HG02852 (cell line): ENCODE measurements at regions not wholly inside any gene's neighbourhood (a gene's known extent, or its start where the extent isn't known, plus 50 kb on each side); places are given as distances from the start of the nearest gene placed in this dataset.

Source experiments
- ATAC-seq: cut with Tn5 transposase; IDR thresholded peaks from one replicate; pipeline ENCODE4 v1.9.1; 2021; ENCODE audit warnings: mild to moderate bottlenecking, moderate library complexity; ENCODE audit not compliant: unreplicated experiment

DNA sequence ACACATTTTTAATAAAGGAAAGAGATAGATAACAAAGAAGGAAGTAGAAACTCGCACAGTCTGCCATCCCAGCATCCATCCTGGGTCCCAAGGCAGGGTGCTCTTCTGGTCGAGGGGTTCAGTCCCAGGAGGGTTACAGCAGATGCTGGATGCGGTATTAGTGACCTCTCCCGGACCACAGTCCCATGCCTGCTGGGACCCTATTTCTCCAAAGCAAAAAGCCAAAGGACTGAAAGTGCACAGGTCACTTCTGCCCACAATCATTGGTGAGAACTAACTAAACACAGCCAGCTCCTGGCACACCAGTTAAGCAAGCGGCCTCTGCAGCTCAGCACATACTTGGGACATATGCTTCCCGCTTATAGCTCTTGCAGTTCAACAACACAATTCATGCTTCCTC is 96.1 kb upstream of the HABP2 start:
- no peak for ATAC-seq

DNA sequence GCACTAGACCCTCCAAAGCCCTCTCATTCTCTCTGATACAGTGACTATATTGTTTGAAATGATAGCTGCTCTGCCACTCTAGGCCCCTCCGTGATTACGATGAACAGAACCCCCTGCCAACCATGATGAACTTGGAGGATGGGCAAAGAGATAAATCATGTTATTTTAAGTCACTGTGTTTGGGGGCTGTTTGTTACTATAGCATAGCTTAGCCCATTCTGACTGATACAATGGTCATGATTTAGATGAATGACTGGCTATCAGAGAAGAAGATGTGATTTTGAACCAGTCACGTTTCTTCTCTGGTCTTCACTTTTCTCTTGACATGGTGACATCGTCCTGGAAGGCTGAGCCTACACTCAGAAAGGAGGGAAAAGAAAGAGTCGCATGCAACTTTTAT is 95.4 kb upstream of the HABP2 start:
- ATAC-seq = no peak

GRCh38 chr10:113458451-113458850 is 94.4 kb upstream of the HABP2 start:
- ATAC-seq = no peak

GRCh38 chr10:113458944-113459343 is 93.9 kb upstream of the HABP2 start:
- ATAC-seq = no peak

DNA sequence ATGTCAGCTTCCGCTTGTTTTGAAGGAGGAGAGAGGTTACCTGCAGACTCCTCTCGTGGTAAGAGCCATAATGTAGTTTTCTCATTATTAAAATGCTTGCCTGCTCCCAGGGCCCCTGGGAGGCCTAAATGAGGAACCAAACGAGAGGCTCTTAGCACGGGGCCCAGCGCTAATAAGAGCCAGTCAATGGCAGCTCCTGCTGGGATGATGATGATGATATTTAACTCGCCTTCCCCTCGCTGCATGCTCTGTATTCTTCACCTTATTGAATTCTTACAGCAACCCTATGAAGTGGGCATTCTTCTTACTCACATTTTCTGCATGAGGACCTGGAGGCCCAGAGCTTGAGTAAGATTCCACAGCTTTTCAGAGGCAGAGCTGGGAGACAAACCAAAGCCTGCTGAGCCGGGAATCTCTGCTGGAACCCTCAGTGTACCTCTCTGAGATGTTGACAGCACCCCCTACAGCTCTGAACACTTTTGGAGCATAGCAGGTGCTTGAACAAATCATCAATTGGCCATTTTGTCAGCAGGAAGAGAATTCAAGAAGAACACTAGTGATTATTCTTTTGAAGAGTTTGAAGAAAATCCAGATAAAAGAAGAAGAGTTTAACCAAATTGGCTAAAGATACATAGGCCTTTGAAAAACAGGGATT is 93.1 kb upstream of the HABP2 start:
- no peak for ATAC-seq

- no peak for ATAC-seq
These were observed 89.8 kb upstream of the HABP2 start for GRCh38 chr10:113463083-113463482.

DNA sequence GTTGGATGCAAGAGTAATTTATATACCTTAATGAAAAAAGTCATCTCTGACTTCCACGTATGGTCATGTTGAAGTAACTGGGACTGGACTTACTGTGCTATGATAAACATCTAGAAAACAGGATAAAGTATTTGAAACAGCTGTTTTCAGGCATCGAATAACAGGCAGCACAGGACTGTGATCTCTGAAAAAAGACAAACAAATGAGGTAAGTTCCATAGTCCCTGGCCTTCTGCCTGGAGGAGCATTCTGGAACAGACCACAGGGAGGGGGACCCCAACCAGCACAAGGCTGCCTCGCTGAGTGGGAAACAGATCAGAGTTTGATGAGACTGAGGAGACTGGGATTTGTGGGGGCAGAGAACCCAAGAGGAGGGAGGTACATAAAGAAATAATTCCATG is 89.1 kb upstream of the HABP2 start:
- ATAC-seq = no peak

DNA sequence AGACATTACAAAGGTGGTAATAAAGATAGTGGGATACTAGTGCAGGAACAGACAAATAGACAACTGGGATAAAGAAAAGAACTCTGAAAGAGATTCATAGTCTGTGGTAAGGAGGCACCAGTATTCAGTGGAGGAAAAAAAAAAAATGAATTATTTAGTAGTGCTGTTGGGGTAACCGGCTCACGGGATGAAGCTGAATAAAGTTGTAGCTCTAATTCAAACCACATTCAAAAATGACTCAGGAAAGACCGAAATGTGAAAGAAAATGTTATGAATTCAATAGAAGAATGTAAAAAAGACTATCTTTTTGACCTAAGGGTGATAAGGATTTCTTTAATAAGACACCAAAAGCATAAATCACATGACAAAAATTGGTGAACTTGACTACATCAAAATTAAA is 83.1 kb upstream of the HABP2 start:
- no peak for ATAC-seq

DNA sequence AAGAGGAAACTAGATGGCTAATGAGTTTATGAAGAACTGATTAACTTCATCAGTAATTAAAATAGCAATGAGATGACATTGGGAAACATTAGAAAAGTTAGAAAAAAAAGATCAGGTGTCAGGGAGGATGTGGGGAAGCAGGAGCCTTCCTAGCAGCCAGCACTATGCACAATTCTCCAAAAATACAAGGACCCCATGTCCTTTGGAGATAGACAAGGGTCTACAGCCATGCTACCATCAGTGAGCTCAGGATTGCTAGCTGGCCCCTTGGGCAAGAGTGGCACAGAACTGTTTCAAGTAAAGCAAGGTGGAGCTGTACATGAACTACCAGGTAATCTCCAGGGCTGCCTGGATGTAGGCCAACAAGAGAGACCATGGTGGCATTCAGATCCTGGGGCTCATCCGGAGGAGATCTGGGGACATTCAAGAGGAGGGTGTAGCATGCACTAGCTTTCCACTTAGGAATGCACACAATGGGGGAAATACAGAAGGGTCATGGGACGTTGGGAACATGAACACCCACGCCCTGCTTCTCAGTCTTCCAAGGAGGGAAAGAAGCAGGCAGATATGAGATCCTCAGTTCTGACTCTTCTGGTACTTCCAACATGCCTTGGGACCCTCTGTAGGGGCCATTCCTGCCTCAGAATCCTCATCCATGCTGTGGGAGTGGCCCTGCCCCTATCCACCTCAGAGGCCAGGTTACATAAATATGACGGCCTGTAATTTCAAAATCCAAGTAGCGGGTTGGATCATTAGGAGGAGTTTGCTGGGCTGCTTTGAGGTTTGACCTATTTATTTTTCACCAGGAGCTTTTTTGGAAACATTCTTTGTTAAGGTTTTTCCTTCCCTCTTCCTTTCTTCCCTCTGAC is 82.2 kb upstream of the HABP2 start:
- ATAC-seq = no peak

DNA sequence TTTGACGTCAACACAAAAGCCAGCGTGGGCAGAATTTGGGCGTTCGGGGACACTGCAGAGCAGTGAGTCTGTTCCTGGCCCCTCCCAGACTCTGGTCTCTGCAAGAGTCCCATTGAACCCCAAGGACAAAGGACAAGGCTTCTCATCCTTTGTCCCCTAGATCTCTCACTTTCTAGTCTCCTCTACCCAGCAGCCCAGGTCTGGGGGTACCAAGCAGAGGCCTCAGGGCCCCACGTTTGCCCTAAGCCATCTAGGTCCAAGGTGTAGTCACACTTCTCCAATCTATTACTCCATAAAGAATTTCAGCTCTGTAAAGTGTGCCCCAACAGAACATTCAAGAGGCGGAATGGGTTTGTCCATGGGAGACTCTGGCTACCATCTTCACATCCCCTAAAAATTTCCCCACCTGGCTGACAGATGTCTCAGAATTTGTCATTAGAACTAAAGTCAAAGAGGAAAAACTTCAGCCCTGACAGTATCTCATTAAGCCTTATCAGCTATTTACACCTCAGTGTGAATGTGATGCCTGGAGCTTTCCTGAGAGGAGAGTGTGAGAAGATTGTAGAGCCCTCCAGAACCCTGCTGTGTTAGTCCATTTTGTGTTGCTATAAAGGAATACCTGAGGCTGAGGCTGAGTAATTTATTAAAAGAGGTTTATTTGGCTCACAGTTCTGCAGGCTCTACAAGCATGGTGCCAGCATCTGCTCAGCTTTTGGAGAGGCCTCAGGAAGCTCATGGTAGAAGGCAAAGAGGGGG is 81.4 kb upstream of the HABP2 start:
- ATAC-seq = no peak

- no peak for ATAC-seq
These were observed 79.8 kb upstream of the HABP2 start for GRCh38 chr10:113473011-113473410.

DNA sequence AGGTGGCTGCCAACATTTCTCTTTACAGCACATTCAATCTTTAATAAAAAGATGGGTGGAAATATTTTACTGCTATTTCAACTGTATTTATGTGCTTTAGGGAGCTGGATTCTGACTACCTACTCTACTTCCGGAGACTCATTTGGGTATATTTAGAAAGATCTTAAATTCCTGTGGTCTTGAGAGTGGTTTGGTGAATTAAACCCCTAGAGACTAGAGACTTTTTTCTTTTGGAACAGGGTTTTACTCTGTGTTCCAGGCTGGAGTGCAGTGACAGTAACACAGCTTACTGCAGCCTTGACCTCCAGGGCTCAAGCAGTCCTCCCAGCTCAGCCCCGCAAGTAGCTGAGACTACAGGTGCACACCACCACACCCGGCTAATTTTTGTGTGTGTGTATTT is 79.0 kb upstream of the HABP2 start:
- ATAC-seq = no peak

DNA sequence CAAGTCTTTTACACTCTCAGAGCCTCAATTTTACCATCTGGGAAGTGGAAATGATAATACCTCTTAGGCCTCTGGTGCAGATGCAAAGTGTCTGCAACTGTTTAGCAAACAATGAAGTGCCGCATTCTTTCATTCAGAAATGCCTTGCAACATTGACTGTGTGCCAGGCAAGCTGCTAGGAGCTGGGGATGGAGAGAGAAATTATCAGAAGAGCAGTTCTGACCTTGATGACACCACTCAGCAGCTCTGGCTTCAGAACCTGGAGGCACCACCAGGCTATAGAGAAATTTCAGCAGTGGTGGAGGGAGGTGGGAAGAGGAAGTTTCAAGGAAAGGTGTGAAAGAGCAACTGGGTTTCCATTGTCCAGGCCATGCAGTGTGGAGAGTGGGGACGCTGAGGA is 78.1 kb upstream of the HABP2 start:
- ATAC-seq = no peak

- no peak for ATAC-seq
These were observed 77.5 kb upstream of the HABP2 start for GRCh38 chr10:113475381-113475807.

GRCh38 chr10:113476191-113476590 is 76.7 kb upstream of the HABP2 start:
- ATAC-seq = no peak

DNA sequence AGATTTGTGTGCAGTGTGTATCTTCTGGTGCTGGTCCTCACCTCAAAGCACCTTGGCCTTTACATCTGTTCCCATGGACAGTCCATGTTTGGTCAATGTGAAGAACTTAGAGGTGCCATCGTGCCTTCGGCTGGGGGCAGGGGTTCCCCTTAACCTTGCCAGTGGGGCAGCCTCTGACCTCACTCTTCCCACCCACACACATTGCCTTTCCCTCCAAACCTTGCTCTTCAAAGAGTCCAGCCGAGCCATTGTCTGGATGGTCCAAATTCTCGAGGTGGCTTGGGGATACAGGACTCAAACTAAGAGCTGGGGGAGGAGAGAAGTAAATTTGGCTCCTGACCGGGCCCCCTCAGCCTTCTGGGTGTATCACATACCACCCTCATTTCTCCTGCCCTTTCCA is 76.2 kb upstream of the HABP2 start:
- ATAC-seq = no peak

GRCh38 chr10:113477451-113477850 is 75.4 kb upstream of the HABP2 start:
- no peak for ATAC-seq

- ATAC-seq = no peak
These were observed 73.3 kb upstream of the HABP2 start for GRCh38 chr10:113479346-113480080.

GRCh38 chr10:113480081-113480360 is 72.8 kb upstream of the HABP2 start:
- no peak for ATAC-seq

GRCh38 chr10:113480851-113481502 is 71.9 kb upstream of the HABP2 start:
- ATAC-seq = no peak

- no peak for ATAC-seq
These were observed 68.4 kb upstream of the HABP2 start for GRCh38 chr10:113484487-113484886.
